ENCODE measurements at regions not wholly inside any gene's neighbourhood (a gene's known extent, or its start where the extent isn't known, plus 50 kb on each side); places are given as distances from the start of the nearest gene placed in this dataset.

- CTCF ChIA-PET, result interaction anchor here (0.5 to 8.6 kb wide), 4 partner anchors 15 to 197 kb away, joined by 3 to 59 read pairs (median 6); no protein-coding TSS in a partner anchor
- TF ChIP-seq CTCF (IDR thresholded peaks at IDR 0.05; ENCODE audit: insufficient read depth, low read length, missing control alignments), result no peak
- POLR2A ChIA-PET, result no interaction called here
- H3K4me3 ChIP-seq (ENCODE audit: low read depth, low read length), result no peak overlapping the region
- no peak for DNase-seq (ENCODE audit: low read depth, low spot score)
Measured at GRCh38 chr1:53378061-53378460, 50.2 kb upstream of the LRP8 start.

GRCh38 chr1:53378932-53379661 is 51.2 kb upstream of the LRP8 start:
- no peak for TF ChIP-seq CTCF (IDR thresholded peaks at IDR 0.05; ENCODE audit: insufficient read depth, low read length, missing control alignments)
- CTCF ChIA-PET, result interaction anchor here (1.5 to 8.6 kb wide), 2 partner anchors 14 to 88 kb away, joined by 3 to 59 read pairs; no protein-coding TSS in a partner anchor
- DNase-seq (ENCODE audit: low read depth, low spot score), result no peak
- no peak overlapping the region for H3K4me3 ChIP-seq (ENCODE audit: low read depth, low read length)
- POLR2A ChIA-PET, result no interaction called here

GRCh38 chr1:53379662-53380002 is 51.8 kb upstream of the LRP8 start:
- no peak for DNase-seq (ENCODE audit: low read depth, low spot score)
- H3K4me3 ChIP-seq (ENCODE audit: low read depth, low read length), result no peak overlapping the region
- ChIA-PET CTCF (interaction anchor here (8.6 kb wide), 1 partner anchor 14 kb away, joined by 59 read pairs; no protein-coding TSS in a partner anchor), POLR2A (no interaction called here)
- TF ChIP-seq CTCF (IDR thresholded peaks at IDR 0.05; ENCODE audit: insufficient read depth, low read length, missing control alignments), result no peak

DNA sequence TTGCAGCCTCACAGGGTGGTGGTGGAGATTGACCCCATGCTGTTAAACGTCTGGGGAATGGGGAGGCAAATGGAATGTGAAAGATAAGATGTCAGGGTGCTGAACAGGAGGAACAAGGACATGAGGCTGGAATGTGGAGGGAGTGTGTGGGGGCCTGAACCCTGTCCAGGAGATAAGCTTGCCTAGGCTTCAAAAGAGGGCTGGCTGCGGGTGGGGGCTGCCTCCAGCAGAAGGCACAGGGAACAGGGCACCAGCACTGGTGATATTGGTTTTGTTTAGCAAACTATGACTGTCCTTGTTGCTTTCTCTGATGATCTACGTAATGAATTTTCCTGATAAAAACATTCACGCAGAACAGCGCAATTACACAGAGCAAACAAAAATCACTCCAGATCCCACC is 52.4 kb upstream of the LRP8 start:
- no peak for DNase-seq (ENCODE audit: low read depth, low spot score)
- CTCF ChIA-PET, result interaction anchor here (2.6 to 8.6 kb wide), 2 partner anchors 13 to 102 kb away, joined by 18 to 59 read pairs; no protein-coding TSS in a partner anchor
- POLR2A ChIA-PET, result no interaction called here
- H3K4me3 ChIP-seq (ENCODE audit: low read depth, low read length), result no peak overlapping the region
- no peak for TF ChIP-seq CTCF (IDR thresholded peaks at IDR 0.05; ENCODE audit: insufficient read depth, low read length, missing control alignments)

GRCh38 chr1:53381790-53382401 is 54.0 kb upstream of the LRP8 start:
- no peak for TF ChIP-seq CTCF (IDR thresholded peaks at IDR 0.05; ENCODE audit: insufficient read depth, low read length, missing control alignments)
- H3K4me3 ChIP-seq (ENCODE audit: low read depth, low read length), result no peak overlapping the region
- no peak for DNase-seq (ENCODE audit: low read depth, low spot score)
- ChIA-PET CTCF (interaction anchor here (2.6 to 8.6 kb wide), 2 partner anchors 11 to 103 kb away, joined by 18 to 59 read pairs; no protein-coding TSS in a partner anchor), POLR2A (no interaction called here)

- no peak for TF ChIP-seq CTCF (IDR thresholded peaks at IDR 0.05; ENCODE audit: insufficient read depth, low read length, missing control alignments)
- ChIA-PET CTCF (interaction anchor here (1.2 to 8.6 kb wide), 2 partner anchors 10 to 105 kb away, joined by 4 to 59 read pairs; no protein-coding TSS in a partner anchor), POLR2A (no interaction called here)
- no peak for DNase-seq (ENCODE audit: low read depth, low spot score)
- H3K4me3 ChIP-seq (ENCODE audit: low read depth, low read length), result no peak overlapping the region
Measured at GRCh38 chr1:53383136-53383870, 55.4 kb upstream of the LRP8 start.
